Keratinocyte (primary cell): ENCODE measurements at regions not wholly inside any gene's neighbourhood (a gene's known extent, or its start where the extent isn't known, plus 50 kb on each side); places are given as distances from the start of the nearest gene placed in this dataset.

Source experiments
- CTCF ChIP-seq, 3 experiments: IDR thresholded peaks in 1 of 3; conservative IDR thresholded peaks in 1 of 3; optimal IDR thresholded peaks in 1 of 3; 2 replicates in 2 of 3; 3 replicates in 1 of 3; pipeline versions ENCODE3 to v1.5.1; 2011; ENCODE audit warnings: low read length in 3 of 3, mild to moderate bottlenecking in 3 of 3, moderate library complexity in 2 of 3, control low read depth in 1 of 3, inconsistent platforms in 1 of 3; ENCODE audit not compliant: insufficient read depth in 2 of 3; ENCODE audit errors: extremely low read depth in 1 of 3
- EZH2 ChIP-seq: IDR thresholded peaks from one replicate; pipeline ENCODE4 v1.6.1; 2012; ENCODE audit warnings: inconsistent platforms, mild to moderate bottlenecking, low read length, moderate library complexity

GRCh38 chr1:116836099-116836498 is 73.6 kb upstream of the PTGFRN start:
- no peak for TF ChIP-seq EZH2
- TF ChIP-seq CTCF (optimal IDR thresholded peaks at IDR 0.05 in 1 of 3, IDR thresholded peaks at IDR 0.05 in 1 of 3, conservative IDR thresholded peaks at IDR 0.05 in 1 of 3; ENCODE audit: extremely low read depth in 1 of 3, insufficient read depth in 2 of 3, low read length in 3 of 3) = no peak
